ENCODE measurements at regions not wholly inside any gene's neighbourhood (a gene's known extent, or its start where the extent isn't known, plus 50 kb on each side); places are given as distances from the start of the nearest gene placed in this dataset.

DNA sequence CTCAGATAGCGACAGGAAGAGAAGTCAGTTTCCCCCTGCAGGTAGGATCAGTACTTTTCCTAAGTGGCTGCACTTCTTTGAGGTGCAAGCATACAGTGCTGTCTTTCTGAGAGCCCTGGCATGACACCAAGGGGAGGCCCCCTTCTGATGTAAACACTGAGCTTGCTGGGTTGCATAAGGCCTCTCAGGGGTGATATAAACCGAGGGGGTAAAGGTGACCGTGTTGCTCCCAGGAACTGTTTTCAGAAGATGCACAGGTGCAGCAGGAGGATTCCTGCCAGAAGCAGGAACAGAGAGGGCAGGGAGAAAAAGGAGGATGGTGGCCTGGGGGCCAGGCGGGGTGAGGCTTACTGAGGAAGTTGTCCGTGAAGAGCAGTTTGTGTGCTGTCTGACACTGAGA, 74.0 kb upstream of the ZNF30 start:
- TF ChIP-seq, protein P1, sequence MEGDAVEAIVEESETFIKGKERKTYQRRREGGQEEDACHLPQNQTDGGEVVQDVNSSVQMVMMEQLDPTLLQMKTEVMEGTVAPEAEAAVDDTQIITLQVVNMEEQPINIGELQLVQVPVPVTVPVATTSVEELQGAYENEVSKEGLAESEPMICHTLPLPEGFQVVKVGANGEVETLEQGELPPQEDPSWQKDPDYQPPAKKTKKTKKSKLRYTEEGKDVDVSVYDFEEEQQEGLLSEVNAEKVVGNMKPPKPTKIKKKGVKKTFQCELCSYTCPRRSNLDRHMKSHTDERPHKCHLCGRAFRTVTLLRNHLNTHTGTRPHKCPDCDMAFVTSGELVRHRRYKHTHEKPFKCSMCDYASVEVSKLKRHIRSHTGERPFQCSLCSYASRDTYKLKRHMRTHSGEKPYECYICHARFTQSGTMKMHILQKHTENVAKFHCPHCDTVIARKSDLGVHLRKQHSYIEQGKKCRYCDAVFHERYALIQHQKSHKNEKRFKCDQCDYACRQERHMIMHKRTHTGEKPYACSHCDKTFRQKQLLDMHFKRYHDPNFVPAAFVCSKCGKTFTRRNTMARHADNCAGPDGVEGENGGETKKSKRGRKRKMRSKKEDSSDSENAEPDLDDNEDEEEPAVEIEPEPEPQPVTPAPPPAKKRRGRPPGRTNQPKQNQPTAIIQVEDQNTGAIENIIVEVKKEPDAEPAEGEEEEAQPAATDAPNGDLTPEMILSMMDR (IDR thresholded peaks at IDR 0.05): no peak
- Histone ChIP-seq H3K4me1 (ENCODE audit: control insufficient read depth in 1 of 2, low read depth in 2 of 2) (no peaks in the 10 kb centered on the region), H3K4me3 (no peak overlapping the region), H3K36me3 (no peaks in the 10 kb centered on the region), H3K27ac (no peak overlapping the region), H3K9me3 (no peaks in the 10 kb centered on the region), H3K27me3 (replicated peaks; ENCODE audit: insufficient read depth) (no peaks in the 10 kb centered on the region)
- ATAC-seq (ENCODE audit: insufficient number of reproducible peaks, low FRiP score, low read depth) (no peak), DNase-seq (ENCODE audit: low spot score) (no peak)

DNA sequence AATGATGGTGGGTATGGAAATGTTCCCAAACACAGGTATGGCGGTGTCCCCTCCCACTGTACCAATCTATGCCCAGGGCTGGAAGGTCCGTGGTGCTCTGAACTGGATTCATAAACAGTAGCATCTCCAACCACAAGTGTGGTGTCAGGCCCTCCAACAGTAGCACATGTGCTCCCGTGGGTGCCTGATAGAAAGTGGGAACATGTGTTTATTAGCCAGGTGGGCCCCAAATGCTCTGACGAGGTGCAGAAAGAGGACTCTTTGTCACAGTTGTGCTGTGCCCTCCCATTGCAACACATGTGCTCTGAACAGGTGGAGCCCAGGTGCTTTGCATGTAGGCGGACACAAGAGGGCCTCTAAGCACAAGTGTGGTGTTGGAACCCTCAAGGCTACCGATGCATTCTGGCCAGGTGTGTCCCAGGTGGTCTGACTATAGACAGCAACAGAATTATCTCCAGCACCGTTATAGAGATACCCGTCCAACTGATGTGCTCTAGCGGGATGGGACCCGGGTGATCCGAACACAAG, 75.4 kb upstream of the ZNF30 start:
- ATAC-seq (ENCODE audit: insufficient number of reproducible peaks, low FRiP score, low read depth) (no peak), DNase-seq (ENCODE audit: low spot score) (no peak)
- TF ChIP-seq, protein P1 (IDR thresholded peaks at IDR 0.05): no peak
- H3K4me3 ChIP-seq: no peak overlapping the region
- H3K27ac ChIP-seq: no peak overlapping the region
- H3K27me3 ChIP-seq (replicated peaks; ENCODE audit: insufficient read depth): no peaks in the 10 kb centered on the region
- H3K4me1 ChIP-seq (ENCODE audit: control insufficient read depth in 1 of 2, low read depth in 2 of 2): no peaks in the 10 kb centered on the region
- H3K36me3 ChIP-seq: no peaks in the 10 kb centered on the region
- H3K9me3 ChIP-seq: no peaks in the 10 kb centered on the region

DNA sequence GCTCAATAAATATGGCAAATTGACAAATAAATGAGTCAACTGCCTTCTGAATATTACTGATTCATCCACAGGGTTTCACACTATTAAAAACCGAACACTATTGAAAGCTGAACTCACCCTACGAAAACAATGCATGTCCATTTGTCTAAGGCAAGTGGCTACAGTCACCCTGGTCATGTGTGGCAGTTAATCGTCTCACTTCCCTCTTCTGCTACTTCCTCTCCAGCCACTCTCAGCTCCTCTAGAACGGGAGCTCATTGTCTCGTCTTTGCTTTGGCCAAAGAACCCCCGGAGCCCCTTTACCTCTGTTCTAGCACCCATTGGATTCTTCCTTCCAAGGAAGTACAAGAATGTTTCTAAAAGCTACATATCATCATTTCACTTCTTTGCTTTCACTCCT, 74.4 kb upstream of the ZNF599 start:
- DNase-seq (ENCODE audit: low spot score) (no peak), ATAC-seq (ENCODE audit: insufficient number of reproducible peaks, low FRiP score, low read depth) (no peak)
- Histone ChIP-seq H3K4me3 (no peak overlapping the region), H3K9me3 (no peaks in the 10 kb centered on the region), H3K27me3 (replicated peaks; ENCODE audit: insufficient read depth) (no peaks in the 10 kb centered on the region), H3K36me3 (no peaks in the 10 kb centered on the region), H3K4me1 (ENCODE audit: control insufficient read depth in 1 of 2, low read depth in 2 of 2) (no peaks in the 10 kb centered on the region), H3K27ac (no peak overlapping the region)
- TF ChIP-seq, protein P1 (IDR thresholded peaks at IDR 0.05): no peak

DNA sequence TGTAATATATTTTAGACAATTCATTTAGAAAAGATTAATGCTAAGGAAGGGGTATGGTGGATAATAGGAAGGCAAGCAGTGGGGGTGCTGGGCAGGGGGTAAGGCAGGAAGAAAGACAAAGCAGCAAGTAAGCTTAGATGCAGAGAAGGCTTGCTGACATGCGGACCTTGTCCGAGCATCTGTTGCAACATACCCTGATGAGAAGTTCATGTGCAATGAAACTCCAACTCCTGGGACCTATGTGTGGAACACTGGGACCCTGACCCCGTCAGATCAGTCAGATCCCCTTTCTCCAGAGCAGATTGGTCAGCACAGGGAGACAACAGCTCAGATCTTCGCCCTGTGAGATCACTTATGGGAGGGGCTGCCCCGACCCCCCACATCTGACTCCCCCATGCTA, 71.3 kb upstream of the ZNF599 start:
- Histone ChIP-seq H3K4me3 (no peak overlapping the region), H3K36me3 (no peaks in the 10 kb centered on the region)

DNA sequence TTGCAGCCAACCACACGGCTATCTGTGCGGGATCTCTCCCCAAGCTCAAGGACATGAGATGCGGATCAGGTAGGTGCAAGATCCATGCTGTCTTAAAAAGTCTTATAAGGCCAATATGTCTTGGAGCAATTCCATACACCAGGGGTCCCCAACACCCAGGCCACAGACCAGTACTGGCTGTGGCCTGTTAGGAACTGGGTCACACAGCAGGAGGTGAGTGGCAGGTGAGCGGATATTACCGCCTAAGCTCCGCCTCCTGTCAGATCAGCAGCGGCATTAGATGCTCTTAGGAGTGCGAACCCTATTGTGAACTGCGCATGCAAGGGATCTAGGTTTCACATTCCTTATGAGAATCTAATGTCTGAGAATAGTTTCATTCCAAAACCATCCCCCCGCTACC, 68.8 kb upstream of the ZNF599 start:
- Histone ChIP-seq H3K36me3 (no peaks in the 10 kb centered on the region), H3K9me3 (no peaks in the 10 kb centered on the region), H3K27me3 (replicated peaks; ENCODE audit: insufficient read depth) (no peaks in the 10 kb centered on the region), H3K4me3 (no peak overlapping the region), H3K4me1 (ENCODE audit: control insufficient read depth in 1 of 2, low read depth in 2 of 2) (no peaks in the 10 kb centered on the region), H3K27ac (no peak overlapping the region)
- TF ChIP-seq, protein P1 (IDR thresholded peaks at IDR 0.05): no peak
- DNase-seq (ENCODE audit: low spot score) (no peak), ATAC-seq (ENCODE audit: insufficient number of reproducible peaks, low FRiP score, low read depth) (no peak)

More for the DNA sequence above, 71.3 kb upstream of the ZNF599 start:
- no peak overlapping the region for H3K27ac ChIP-seq
- H3K27me3 ChIP-seq (replicated peaks; ENCODE audit: insufficient read depth): no peaks in the 10 kb centered on the region
- ATAC-seq (ENCODE audit: insufficient number of reproducible peaks, low FRiP score, low read depth) (no peak), DNase-seq (ENCODE audit: low spot score) (no peak)
- TF ChIP-seq, protein P1 (IDR thresholded peaks at IDR 0.05): no peak
- no peaks in the 10 kb centered on the region for H3K9me3 ChIP-seq
- H3K4me1 ChIP-seq (ENCODE audit: control insufficient read depth in 1 of 2, low read depth in 2 of 2): no peaks in the 10 kb centered on the region

Measured in thoracic aorta (tissue), 2 donors.